ENCODE measurements at regions not wholly inside any gene's neighbourhood (a gene's known extent, or its start where the extent isn't known, plus 50 kb on each side); places are given as distances from the start of the nearest gene placed in this dataset.
A peak's percentile ranks its signal among the peaks of the same experiment; 100 is the strongest.

DNA sequence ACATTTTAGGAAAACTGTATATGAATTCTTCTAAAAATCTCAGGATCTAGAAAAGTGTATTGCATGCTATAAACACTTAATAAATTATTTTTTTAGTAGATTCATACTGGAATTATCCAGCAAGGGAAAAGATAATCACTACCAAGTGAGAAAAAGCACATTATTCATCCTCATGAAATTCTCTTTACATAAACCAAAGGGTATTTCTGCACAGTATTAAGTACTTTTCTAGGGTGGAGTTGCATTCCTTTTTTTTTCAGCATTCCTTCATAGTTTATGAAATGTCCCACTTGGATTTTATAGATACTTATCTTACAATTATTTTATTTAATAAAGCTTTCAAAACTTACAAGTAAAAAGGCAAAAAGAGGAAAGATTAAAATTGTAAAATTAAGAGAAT, 403.3 kb downstream of the HGF start:
- no peak for DNase-seq (ENCODE audit: low read depth, low spot score)

DNA sequence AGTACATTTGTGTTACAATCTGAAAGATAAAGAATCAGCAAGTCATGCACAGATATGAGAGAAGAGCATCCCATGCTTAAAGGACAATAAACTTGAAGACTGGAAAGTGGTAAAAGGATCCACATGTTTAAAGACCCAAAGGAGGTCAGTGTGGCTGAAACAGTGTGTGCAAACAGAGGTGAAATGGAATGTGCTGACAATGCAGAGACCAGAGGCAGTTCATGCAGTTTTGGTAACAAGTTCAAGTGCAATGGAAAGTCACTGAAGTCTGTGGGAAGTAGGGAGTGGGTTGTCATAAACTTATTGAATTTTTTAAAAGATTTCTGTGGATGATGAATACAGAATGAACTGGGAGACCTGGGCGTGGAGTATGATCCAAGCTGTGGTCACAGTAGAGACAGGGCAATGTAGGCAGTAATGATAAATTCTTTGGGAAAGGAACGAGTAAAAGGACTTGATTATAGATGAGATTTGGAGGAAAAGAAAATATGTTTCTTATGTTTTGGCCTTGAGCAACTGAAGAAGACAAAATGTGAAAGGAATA, 408.0 kb downstream of the HGF start:
- DNase-seq (ENCODE audit: low read depth, low spot score): peak; percentile 6

DNA sequence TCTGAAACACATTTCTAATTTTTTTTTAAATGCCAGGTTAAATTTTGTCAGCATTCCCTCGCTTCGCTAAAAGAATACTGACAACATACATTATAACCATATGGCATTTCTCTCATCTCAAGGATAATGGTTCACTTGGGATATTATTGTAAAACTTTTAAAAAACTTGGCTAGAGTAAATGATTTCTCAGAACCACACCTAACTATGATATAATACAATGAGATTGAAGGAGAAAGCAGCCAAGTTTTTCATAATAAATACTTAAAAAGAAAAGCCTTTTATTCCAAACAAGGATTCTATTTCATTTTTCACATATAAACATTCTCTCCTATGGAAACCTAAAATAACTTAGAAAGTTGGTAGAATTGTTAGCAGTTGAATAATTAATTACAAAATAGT, 413.9 kb downstream of the HGF start:
- no peak for DNase-seq (ENCODE audit: low read depth, low spot score)

DNA sequence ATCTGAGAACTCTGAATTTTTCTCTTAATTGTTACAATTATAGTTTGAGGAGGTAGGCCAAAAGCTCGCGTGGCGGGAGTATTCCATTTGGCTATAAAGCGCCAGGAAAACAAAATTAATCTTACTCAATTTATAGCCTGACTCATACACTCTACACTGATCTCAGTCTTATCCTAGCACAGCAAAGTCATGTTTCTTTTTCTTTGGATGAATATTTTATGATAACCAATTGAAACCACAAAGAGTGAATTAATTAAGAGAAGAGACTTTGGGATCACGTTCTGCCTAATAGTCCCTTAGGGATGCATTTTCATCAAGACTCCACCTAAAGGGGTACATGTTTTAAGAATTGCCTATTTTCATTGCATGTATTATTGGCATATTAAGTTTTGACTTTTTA, 420.8 kb downstream of the HGF start:
- DNase-seq (ENCODE audit: low read depth, low spot score): no peak

DNA sequence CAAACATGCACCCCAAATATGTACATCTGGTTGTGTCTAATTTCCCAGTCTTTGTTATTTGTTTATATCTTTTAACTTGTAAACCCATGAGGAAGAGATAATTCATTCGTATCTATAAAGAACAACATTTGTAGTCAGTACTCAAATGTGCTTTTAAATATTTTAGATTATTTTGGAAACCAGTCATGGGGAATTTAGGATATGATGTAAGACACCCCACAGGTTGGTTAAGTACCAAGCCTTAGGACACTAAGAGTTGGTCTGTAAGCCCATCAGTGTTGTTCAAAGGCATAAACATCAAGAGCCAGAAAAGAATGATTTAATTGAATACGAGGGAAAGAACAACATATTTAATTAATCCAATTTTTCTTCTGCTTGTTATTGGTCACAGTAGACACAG, 421.1 kb upstream of the SEMA3C start:
- DNase-seq (ENCODE audit: low read depth, low spot score): no peak

DNA sequence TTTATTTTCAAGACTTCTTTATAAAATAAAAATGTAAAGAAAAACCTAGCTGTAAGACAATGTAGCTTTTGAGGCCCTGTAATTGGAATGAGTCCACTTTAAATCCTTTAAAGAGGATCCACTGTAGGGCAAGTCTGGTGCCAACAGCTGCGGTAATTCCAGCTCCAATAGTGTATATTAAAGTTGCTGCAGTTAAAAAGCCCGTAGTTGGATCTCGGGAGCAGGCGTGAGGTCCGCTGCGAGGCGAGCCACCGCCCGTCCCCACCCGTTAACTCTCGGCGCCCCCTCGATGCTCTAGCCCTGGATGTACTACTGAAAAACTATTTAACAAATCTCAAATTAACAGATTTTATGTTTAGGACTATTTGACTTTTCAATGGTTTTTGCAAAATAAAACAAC, 414.7 kb upstream of the SEMA3C start:
- no peak for DNase-seq (ENCODE audit: low read depth, low spot score)

DNA sequence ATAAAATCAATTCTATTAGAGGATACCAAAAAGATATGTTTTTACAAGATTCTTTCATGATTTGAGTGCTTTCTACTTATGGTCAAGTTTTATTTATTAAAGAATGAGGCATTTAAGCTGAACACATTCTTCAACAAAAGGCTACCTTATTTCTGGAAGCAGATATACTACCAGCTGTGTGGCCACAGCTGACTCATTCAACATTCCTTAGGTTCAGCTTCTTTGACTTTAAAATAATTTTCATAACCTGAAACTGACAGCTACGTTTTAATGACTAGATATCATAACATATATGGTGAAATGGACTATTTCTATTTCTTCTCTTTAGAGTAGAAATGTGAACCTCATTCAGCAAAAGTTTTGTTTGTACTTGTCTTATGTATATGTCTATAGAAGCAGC, 414.2 kb upstream of the SEMA3C start:
- DNase-seq (ENCODE audit: low read depth, low spot score): peak; percentile 61

DNA sequence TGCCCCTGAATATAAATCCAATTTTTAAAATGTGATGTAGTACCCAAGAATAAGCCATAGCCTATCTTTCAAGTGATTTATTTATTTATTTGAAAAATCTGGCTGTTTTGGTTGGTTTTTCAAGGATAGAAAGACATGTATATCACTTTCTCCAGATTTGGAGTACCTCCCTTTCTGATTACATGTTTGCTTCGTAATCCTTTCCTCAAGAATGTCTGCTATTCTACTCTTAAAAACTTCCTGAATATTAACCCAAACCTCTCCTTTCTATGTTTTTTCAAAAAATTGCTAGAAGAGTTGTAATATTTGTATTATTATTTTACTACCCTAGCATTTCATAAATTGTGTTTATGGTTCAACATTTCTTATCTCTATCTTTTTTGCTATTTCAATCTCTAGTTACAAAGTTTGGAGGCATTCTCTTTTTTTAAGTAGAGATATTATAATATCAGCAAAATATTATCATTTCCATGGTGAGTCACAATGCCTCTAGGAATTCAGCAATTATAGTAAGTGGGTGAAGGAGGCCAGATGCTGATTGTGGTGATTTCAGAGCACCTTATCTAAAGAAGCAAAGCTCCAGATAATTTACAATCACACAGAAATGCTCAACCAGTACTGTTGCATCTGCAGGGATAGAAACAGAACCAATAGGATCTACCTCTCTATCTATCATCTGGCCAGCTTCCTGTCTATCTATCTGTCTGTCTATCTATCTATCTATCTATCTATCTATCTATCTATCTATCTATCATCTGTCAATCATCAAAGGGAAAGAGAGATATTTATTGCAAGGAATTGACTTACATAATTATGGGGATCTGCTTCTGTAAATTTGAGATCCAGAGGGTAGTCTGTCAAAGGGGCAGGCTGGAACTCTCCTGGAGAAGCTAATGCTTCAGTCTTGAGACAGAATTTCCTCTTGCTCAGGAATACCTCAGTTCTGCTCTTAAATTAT, 412.5 kb upstream of the SEMA3C start:
- peak; percentile 17 for DNase-seq (ENCODE audit: low read depth, low spot score)

DNA sequence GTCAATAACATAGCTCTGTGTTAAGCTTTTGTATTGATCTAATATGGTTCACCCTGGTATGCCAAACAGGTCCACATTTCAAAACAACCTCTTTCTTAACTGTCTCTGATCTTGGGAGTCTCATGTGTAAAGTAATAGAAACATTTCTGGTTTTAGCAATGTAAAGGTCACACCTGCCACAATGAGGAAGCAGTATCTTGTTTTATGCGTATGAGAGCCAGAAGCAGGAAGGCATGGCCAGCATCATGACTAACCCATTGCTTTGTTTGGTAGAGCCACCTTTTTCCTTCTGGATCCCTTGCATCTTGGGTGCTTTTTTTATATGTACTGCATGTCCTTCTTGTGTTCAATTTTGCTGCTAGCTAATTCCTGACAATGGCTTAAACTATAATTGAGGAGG, 411.3 kb upstream of the SEMA3C start:
- no peak for DNase-seq (ENCODE audit: low read depth, low spot score)

DNA sequence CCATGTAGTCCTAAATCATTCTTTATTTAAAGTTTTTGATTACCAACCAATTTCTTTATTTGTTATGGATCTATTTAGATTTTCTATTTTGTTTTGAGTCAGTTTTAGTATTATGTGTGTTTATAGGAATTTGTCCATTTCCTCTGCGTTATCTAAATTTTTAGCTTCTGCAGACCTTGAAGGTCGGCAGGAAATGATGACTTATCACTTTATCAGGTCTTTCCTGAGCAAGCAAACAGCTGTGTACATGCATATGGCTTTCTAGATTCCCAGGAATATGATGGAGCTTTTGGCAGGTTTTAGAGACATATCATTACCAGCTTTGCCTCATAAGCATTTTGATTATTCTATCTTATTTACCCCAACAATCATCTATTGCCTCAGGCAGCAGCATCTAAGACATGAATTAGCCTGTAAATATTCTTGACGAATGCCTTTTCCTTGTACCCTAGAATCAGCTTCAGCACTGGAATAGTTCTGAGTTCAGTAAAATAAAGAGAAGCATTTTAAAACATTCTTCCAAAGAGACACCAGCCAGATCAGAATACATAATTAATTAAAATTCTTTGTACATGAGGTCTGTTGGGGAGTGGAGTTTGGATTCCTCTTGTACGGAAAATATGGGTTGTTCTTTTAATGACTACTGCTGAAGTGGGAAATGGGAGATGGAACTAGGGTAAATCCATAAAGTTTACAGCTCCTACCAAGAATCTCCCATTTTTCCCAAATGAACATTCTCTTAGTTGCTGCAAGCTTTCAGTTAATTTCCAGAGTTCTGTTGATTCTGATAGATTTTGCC, 408.8 kb upstream of the SEMA3C start:
- DNase-seq (ENCODE audit: low read depth, low spot score): no peak

DNA sequence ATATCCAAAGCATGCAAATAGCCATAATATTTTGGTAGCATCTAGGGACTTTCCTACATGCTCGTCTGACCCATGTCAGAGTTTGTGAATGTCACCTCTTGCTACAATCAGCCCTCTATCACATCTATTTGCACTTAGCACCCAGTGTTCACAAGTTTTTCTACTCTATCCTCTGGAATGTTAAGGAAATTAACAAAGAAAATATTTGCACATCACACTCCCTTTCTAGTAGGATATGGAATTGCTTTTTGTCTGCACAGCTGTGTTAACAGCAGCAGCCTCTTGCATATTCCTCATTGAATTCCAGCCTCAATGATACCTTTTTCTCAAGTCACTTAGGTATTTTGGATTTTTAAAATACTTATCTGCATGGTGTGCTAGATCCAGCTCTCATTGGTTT, 403.1 kb upstream of the SEMA3C start:
- no peak for DNase-seq (ENCODE audit: low read depth, low spot score)

DNA sequence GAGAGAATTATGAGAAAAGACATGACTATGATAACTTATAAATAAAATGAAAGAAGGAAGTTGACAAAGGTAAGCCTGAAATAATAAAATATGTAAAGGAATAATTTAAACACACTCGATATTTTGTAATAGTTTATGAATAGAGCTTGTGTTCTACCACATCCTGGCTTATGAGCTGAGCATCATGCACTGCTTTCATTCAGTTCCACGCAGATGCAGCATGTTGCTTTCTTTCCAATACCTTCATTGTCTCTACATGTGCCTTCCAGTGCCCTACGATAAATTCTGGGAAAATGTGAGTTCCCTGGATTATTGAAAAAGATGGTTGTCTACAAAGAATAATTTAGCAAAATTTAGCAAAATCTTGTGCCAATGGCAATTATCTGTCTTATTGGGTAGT, 398.9 kb upstream of the SEMA3C start:
- DNase-seq (ENCODE audit: low read depth, low spot score): no peak

DNA sequence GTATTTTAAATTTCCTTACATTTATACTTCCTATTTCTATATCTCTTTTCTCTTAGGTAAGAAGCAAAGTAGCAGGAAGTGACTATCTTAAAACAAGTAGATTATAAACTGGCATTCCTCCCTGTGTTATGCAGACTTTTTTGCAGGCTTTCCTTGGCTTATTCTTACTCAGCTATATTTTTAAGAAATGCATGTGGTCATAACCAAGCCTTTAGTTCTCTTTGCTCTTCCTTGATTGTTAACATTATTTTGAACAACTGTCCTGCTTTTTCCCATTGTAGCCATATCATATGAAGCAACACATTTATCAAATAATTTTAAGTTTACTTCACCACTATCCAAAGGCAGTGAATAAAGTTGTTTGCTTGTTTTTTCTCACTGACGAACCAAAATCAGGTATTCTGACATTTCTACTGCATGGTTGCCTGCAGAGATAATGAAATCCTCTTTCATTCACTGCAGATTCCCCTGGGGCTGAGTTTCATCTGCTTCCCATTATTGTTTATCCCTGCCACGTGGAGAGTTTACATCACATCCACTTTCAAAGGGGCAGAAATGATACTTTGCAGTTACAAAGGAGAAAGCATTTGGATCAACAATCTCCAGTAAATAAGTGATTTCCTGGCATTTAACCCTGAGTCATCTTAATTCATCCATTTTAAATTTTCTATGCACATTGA, 389.9 kb upstream of the SEMA3C start:
- DNase-seq (ENCODE audit: low read depth, low spot score): no peak

DNA sequence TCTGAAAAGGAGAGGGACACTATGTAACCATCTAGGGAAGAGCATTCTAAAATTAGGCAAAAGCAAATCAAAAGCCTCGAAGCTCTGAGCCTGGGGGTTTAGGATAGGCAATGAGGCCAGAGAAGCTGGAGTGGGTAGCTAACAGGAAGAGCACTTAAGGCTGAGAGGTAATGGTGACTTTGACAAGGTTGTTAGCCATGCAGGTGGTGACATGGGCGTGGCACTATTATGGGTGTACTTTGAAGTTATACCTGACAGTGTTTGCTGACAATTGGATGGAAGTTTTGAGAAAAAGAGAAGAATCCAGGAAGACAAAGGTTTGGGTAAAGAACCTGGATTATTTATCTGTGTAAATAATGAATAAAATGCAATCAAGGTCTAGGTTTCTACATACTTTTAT, 383.0 kb upstream of the SEMA3C start:
- no peak for DNase-seq (ENCODE audit: low read depth, low spot score)

DNA sequence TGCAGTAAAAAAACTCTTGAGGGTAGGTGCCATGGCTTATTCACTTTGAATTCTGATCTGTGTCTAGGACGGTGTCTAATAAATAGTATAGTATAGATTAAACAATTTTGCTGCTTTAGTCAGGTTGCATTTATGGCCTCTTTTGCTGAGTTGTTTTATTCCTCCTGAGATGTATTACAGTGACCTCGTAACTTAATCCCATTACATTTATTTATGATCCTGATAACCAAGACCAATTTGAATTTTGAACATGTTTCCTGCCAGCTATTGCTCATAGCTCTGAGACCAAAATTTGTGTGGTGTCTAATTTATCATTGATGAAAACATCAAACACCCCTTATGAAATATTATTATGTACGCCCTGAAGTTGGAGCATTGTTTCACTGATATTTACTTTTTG, 381.9 kb upstream of the SEMA3C start:
- DNase-seq (ENCODE audit: low read depth, low spot score): no peak

DNA sequence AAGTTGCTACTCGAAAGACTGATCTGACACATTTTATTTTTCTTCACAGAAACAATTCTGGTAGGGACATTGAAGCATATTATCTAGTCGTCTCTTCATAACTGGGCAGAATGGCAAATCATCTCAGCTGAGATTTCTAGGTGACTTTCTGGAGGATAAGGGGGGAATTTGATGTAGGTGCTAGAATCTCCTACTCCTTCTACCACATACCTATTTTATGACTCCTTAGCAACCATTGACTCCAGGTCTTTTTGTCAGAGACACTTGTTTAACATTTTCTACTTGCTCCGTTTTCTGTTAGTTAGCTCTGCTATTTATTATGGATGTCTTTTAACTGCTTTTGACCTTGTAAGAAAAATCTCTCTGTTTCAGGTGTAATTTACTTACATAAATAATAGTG, 380.9 kb upstream of the SEMA3C start:
- DNase-seq (ENCODE audit: low read depth, low spot score): peak; percentile 38

DNA sequence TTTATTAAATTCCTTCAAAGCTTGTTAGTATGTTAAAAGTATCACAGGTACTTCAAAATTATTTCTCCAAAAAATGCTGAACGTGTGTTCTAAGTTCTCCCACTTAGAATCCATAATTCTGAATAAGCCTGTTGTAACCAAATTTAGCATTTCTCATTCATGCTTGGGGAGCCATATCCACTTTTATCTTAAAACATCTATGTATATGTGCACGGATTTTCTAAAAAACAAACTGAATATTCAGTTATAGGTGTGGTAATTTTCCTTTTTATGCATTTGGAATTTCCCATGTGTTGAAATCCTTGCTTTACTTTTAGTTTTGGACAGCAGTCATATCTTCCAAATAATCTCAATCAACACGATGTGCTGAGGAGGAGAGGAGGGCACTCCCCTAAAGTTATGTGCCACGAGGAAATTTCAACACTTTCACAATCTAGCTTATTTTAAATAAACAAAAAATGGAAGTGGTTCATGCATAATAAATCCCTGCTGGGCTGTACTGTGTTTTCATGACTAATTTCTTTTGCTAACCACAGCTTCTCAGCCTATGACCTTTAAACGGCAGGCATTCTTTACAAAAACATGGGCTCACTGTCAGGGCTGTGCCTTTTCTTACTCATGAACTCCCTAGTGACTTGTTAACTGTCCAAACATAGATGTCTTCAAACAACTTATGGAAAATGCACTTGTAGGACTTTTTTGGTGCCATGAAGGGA, 380.3 kb upstream of the SEMA3C start:
- DNase-seq (ENCODE audit: low read depth, low spot score): peak; percentile 86

DNA sequence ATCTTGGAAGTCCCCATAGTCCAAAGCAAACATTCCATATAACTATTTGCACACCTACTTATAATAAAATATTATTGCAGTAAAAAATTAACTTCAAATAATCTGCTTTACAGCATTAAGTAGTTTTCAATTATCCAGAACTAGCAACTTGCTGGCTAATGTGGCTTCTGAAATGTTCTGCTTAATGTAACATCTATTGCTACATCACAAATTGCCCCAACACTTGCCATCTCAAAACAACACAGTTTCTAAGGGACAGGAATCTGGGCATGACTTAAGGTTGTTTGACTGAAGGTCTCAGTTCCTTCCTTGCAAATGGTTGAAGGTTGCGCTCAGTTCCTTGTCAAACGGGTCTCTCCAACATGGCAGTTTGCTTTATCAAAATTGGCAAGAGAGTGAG, 378.5 kb upstream of the SEMA3C start:
- no peak for DNase-seq (ENCODE audit: low read depth, low spot score)

DNA sequence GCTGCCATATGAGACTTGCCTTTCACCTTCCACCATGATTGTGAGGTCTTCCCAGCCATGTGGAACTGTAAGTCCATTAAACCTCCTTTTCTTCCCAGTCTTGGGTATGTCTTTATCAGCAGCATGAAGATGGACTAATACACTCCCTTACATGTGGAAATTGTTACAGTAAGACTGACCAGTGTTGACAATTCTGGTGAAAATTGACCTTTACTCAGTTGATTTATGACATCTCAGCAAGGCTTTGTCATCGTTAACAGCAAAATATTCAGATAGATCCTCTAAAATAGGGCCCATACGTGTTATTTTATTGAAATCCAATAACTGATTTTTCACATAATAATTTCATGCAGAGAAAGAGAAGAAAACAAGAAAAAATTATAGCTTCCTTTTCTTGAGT, 377.9 kb upstream of the SEMA3C start:
- no peak for DNase-seq (ENCODE audit: low read depth, low spot score)

DNA sequence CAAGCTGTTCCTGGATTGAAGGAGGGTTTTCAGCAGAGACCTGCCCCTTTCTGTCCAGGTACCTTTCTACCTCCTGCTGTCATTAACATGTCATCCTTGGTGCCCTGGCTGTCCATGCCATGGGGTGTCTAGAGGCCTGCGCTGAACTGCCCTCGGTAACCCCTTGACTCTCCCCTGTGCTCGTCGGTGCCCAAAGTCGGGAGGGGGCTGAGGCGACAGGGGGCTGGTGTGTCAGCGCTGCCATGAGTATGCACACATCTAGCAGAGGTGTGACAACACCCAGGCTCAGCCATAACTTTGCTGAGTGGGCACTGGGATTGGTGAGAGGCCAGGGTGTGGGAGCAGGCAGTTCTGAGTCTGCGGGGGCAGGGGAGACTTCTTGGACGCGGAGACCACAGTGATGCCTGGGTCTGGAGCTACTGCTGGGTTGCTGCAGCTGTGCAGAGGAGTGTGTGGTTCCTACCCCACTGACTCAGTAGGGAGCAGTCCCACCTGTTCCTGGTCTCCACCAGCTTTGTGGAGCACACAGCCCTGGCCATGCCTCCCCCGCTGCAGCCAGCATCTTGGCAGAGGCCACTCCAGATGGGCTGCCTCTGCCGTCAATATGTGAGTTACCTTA, 376.2 kb upstream of the SEMA3C start:
- DNase-seq (ENCODE audit: low read depth, low spot score): no peak

DNA sequence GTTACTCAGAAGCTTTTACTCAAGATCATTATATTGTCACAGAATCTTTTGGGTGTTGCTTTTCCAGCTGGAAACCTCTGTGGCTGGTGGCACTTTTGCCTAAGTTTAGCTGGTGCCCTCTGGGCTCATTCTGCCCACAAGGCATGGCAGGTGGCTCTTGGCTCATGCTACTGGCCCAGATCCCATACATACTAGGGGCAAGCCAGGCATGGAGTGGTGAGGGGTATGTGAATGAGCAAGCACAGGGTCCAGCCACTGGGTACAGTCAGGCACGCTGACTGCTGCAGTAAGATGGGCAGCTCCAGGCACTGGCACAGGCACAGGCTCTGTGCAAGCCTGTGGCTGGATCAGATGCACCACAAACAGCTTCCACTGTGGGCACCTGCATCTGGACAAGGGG, 375.0 kb upstream of the SEMA3C start:
- DNase-seq (ENCODE audit: low read depth, low spot score): no peak
